OCI-LY1 (cell line): ENCODE measurements at regions not wholly inside any gene's neighbourhood (a gene's known extent, or its start where the extent isn't known, plus 50 kb on each side); places are given as distances from the start of the nearest gene placed in this dataset.

Experiments used
- H2AFZ ChIP-seq: fragments of 200-600 bp; sonication (generic), shearing (Covaris generic); 2 replicates; pipeline ENCODE4 v1.6.0; 2014; ENCODE audit warnings: antibody characterized with exemption, mild to moderate bottlenecking, low read length
- H3F3A ChIP-seq: fragments of 200-600 bp; sonication (generic), shearing (Covaris generic); 2 replicates; pipeline ENCODE4 v1.6.0; 2014; ENCODE audit warnings: mild to moderate bottlenecking, antibody characterized with exemption, low read length, moderate library complexity; ENCODE audit not compliant: insufficient read depth
- H3K27ac ChIP-seq: fragments of 200-600 bp; sonication (generic); 2 replicates; pipeline ENCODE4 v1.5.1; 2014; ENCODE audit warnings: low read length, mixed run types, mild to moderate bottlenecking, low read depth; ENCODE audit not compliant: poor library complexity, severe bottlenecking
- H3K27me3 ChIP-seq: fragments of 200-600 bp; sonication (generic); 2 replicates; pipeline ENCODE4 v1.6.0; 2014; ENCODE audit warnings: antibody characterized with exemption, mild to moderate bottlenecking, low read length, moderate library complexity; ENCODE audit not compliant: insufficient read depth
- H3K36me3 ChIP-seq: fragments of 200-600 bp; sonication (generic); 2 replicates; pipeline ENCODE4 v1.6.1; 2014; ENCODE audit warnings: mild to moderate bottlenecking, antibody characterized with exemption, low read length, moderate library complexity, mixed read lengths; ENCODE audit not compliant: insufficient read depth
- H3K4me1 ChIP-seq: fragments of 200-600 bp; sonication (generic); 2 replicates; pipeline ENCODE4 v1.5.1; 2014; ENCODE audit warnings: mild to moderate bottlenecking, low read length, moderate library complexity; ENCODE audit not compliant: insufficient read depth, severe bottlenecking
- H3K4me2 ChIP-seq: fragments of 200-600 bp; sonication (generic), shearing (Covaris generic); 2 replicates; pipeline ENCODE4 v1.6.1; 2014; ENCODE audit warnings: low read length
- H3K4me3 ChIP-seq: fragments of 200-600 bp; sonication (generic); 2 replicates; pipeline ENCODE4 v1.5.1; 2014; ENCODE audit warnings: low read length, low read depth, mild to moderate bottlenecking, mixed read lengths; ENCODE audit not compliant: poor library complexity, severe bottlenecking
- H3K79me2 ChIP-seq: fragments of 200-600 bp; shearing (Covaris generic); 2 replicates; pipeline ENCODE4 v1.6.1; 2016; ENCODE audit warnings: mixed run types, low read length, mixed read lengths; ENCODE audit not compliant: insufficient read depth
- H3K9ac ChIP-seq: fragments of 200-600 bp; sonication (generic), shearing (Covaris generic); 2 replicates; pipeline ENCODE4 v1.6.1; 2014; ENCODE audit warnings: mild to moderate bottlenecking, low read length, mixed read lengths
- H3K9me2 ChIP-seq: fragments of 200-600 bp; sonication (generic), shearing (Covaris generic); 2 replicates; pipeline ENCODE4 v1.6.1; 2014; ENCODE audit warnings: low read depth, mild to moderate bottlenecking, low read length, mixed read lengths
- H3K9me3 ChIP-seq: fragments of 200-600 bp; shearing (Covaris generic); 2 replicates; pipeline ENCODE4 v1.6.1; 2014; ENCODE audit warnings: low read length, mixed read lengths
- H4K20me1 ChIP-seq: fragments of 200-600 bp; sonication (generic), shearing (Covaris generic); 2 replicates; pipeline ENCODE4 v1.6.0; 2016; ENCODE audit warnings: mild to moderate bottlenecking, low read length; ENCODE audit not compliant: insufficient read depth
- CTCF ChIP-seq: fragments of 200-600 bp; sonication (generic), shearing (Covaris generic); IDR thresholded peaks from 2 replicates; pipeline ENCODE4 v1.5.1; 2017; ENCODE audit warnings: mild to moderate bottlenecking, antibody characterized with exemption, low read length, moderate library complexity, mixed read lengths
- EZH2 ChIP-seq: fragments of 200-600 bp; sonication (generic), shearing (Covaris generic); IDR thresholded peaks from 2 replicates; pipeline ENCODE4 v1.8.0; 2017; ENCODE audit warnings: borderline replicate concordance, mixed run types, mild to moderate bottlenecking, antibody characterized with exemption, low read length, moderate library complexity, mixed read lengths

GRCh38 chrX:499870-500364 lies 113.2 kb upstream of the PPP2R3B start:
- H3K4me2 ChIP-seq: no peak overlapping the region

GRCh38 chrX:500481-501010 lies 113.8 kb upstream of the PPP2R3B start:
- Histone ChIP-seq H3K79me2 (no peaks in the 10 kb centered on the region), H3K9me2 (no peaks in the 10 kb centered on the region), H3K9me3 (no peaks in the 10 kb centered on the region), H3K27ac (no peak overlapping the region), H3K4me1 (no peaks in the 10 kb centered on the region), H4K20me1 (no peaks in the 10 kb centered on the region), H3K4me2 (no peak overlapping the region), H3K27me3 (no peaks in the 10 kb centered on the region), H3K4me3 (no peak overlapping the region), H2AFZ (no peak overlapping the region), H3K9ac (no peak overlapping the region), H3K36me3 (no peaks in the 10 kb centered on the region), H3F3A (no peaks in the 10 kb centered on the region)
- TF ChIP-seq CTCF: no peak
- no peak for TF ChIP-seq EZH2

More at GRCh38 chrX:499870-500364, 113.2 kb upstream of the PPP2R3B start:
- Histone ChIP-seq H3K9me3 (no peaks in the 10 kb centered on the region), H3K9me2 (no peaks in the 10 kb centered on the region), H3K27me3 (no peaks in the 10 kb centered on the region), H3K4me3 (no peak overlapping the region), H3K36me3 (no peaks in the 10 kb centered on the region), H2AFZ (no peak overlapping the region), H3K9ac (no peak overlapping the region), H3F3A (no peaks in the 10 kb centered on the region), H3K4me1 (no peaks in the 10 kb centered on the region), H3K79me2 (no peaks in the 10 kb centered on the region), H3K27ac (no peak overlapping the region), H4K20me1 (no peaks in the 10 kb centered on the region)
- TF ChIP-seq CTCF (no peak), EZH2 (no peak)

GRCh38 chrX:506341-506740 lies 119.6 kb upstream of the PPP2R3B start:
- H3K9me2 ChIP-seq: no peaks in the 10 kb centered on the region
- H3K9ac ChIP-seq: no peak overlapping the region
- H3K9me3 ChIP-seq: no peaks in the 10 kb centered on the region
- H3K27ac ChIP-seq: no peak overlapping the region
- no peaks in the 10 kb centered on the region for H4K20me1 ChIP-seq
- TF ChIP-seq CTCF (no peak), EZH2 (no peak)
- H3K79me2 ChIP-seq: no peaks in the 10 kb centered on the region
- H3K36me3 ChIP-seq: no peaks in the 10 kb centered on the region
- no peak overlapping the region for H3K4me2 ChIP-seq
- H3F3A ChIP-seq: no peaks in the 10 kb centered on the region
- H3K4me3 ChIP-seq: no peak overlapping the region
- no peak overlapping the region for H2AFZ ChIP-seq
- H3K27me3 ChIP-seq: no peaks in the 10 kb centered on the region
- H3K4me1 ChIP-seq: no peaks in the 10 kb centered on the region
